GM10266 (cell line): ENCODE measurements at regions not wholly inside any gene's neighbourhood (a gene's known extent, or its start where the extent isn't known, plus 50 kb on each side); places are given as distances from the start of the nearest gene placed in this dataset.

Experiments used
- DNase-seq: peaks from one replicate; pipeline ENCODE4 v3.0.0; 2012; ENCODE audit errors: extremely low spot score
- CTCF ChIP-seq: IDR thresholded peaks from 2 replicates; pipeline ENCODE4 v1.5.1; 2012; ENCODE audit warnings: mild to moderate bottlenecking, low read depth; ENCODE audit not compliant: control insufficient read depth, insufficient read depth; ENCODE audit errors: missing control alignments

- no peak for DNase-seq
- no peak for TF ChIP-seq CTCF
Measured at GRCh38 chr2:82279367-82279766, 1974.8 kb upstream of the LRRTM1 start.

- no peak for TF ChIP-seq CTCF
- no peak for DNase-seq
Measured at GRCh38 chr2:82278416-82278815, 1973.9 kb upstream of the LRRTM1 start.

- no peak for TF ChIP-seq CTCF
- DNase-seq, result no peak
Measured at GRCh38 chr2:82275599-82275998, 1971.0 kb upstream of the LRRTM1 start.

- no peak for TF ChIP-seq CTCF
- no peak for DNase-seq
Measured at GRCh38 chr2:82268446-82268845, 1963.9 kb upstream of the LRRTM1 start.

GRCh38 chr2:82260521-82260920, 1956.0 kb upstream of the LRRTM1 start:
- TF ChIP-seq CTCF, result no peak
- DNase-seq, result no peak

GRCh38 chr2:82259551-82259950, 1955.0 kb upstream of the LRRTM1 start:
- TF ChIP-seq CTCF, result no peak
- no peak for DNase-seq

- no peak for DNase-seq
- no peak for TF ChIP-seq CTCF
Measured at GRCh38 chr2:82257796-82258555, 1953.4 kb upstream of the LRRTM1 start.
